CD14-positive monocyte (primary cell): ENCODE measurements at regions not wholly inside any gene's neighbourhood (a gene's known extent, or its start where the extent isn't known, plus 50 kb on each side); places are given as distances from the start of the nearest gene placed in this dataset.

Experiments used
- DNase-seq, 3 donors: peaks; one replicate each; pipeline ENCODE4 v3.0.0-alpha.2; 2011 to 2022
- H2AFZ ChIP-seq: 2 replicates; pipeline ENCODE4 v1.6.0; 2012; ENCODE audit warnings: mild to moderate bottlenecking, low read depth, low read length, inconsistent platforms; ENCODE audit not compliant: insufficient read depth, poor library complexity, severe bottlenecking
- H3K27ac ChIP-seq, 2 donors: 1 replicate in 1 of 2; 2 replicates in 1 of 2; pipeline ENCODE4 v1.5.1; 2012 to 2013; ENCODE audit warnings: low read length in 2 of 2, control low read depth in 1 of 2, inconsistent platforms in 1 of 2, low read depth in 1 of 2, mild to moderate bottlenecking in 1 of 2
- H3K27me3 ChIP-seq, 2 donors: one replicate each; pipeline versions ENCODE4 v1.6.0 to v1.6.1; 2011 to 2013; ENCODE audit warnings: low read length in 2 of 2; ENCODE audit not compliant: control insufficient read depth in 2 of 2, insufficient read depth in 2 of 2
- H3K36me3 ChIP-seq, 2 donors: replicated peaks in 1 of 2; 1 replicate in 1 of 2; 2 replicates in 1 of 2; pipeline versions ENCODE4 v1.5.1 to v1.6.1; 2012 to 2013; ENCODE audit warnings: low read length in 2 of 2, control low read depth in 1 of 2, inconsistent platforms in 1 of 2, mild to moderate bottlenecking in 1 of 2; ENCODE audit not compliant: insufficient read depth in 2 of 2, control insufficient read depth in 1 of 2
- H3K4me1 ChIP-seq, 2 donors: 1 replicate in 1 of 2; 2 replicates in 1 of 2; pipeline versions ENCODE4 v1.5.1 to v1.6.1; 2012 to 2013; ENCODE audit warnings: low read length in 2 of 2, control low read depth in 1 of 2, inconsistent platforms in 1 of 2, mild to moderate bottlenecking in 1 of 2, moderate library complexity in 1 of 2; ENCODE audit not compliant: insufficient read depth in 2 of 2, control insufficient read depth in 1 of 2
- H3K4me2 ChIP-seq: replicated peaks from 2 replicates; pipeline ENCODE3; 2012; ENCODE audit warnings: low read length, moderate library complexity, mild to moderate bottlenecking; ENCODE audit not compliant: poor library complexity, severe bottlenecking; ENCODE audit errors: extremely low read depth
- H3K4me3 ChIP-seq, 3 experiments: fragments of 200-600 bp in 1 of 3; sonication (generic) in 1 of 3; replicated peaks in 1 of 3; 1 replicate in 2 of 3; 2 replicates in 1 of 3; pipeline ENCODE4 v1.5.1; 2011 to 2013; ENCODE audit warnings: low read length in 3 of 3, mild to moderate bottlenecking in 3 of 3, control low read depth in 2 of 3, low read depth in 2 of 3, inconsistent platforms in 1 of 3, moderate library complexity in 1 of 3
- H3K79me2 ChIP-seq: 2 replicates; pipeline ENCODE4 v1.6.0; 2012; ENCODE audit warnings: mild to moderate bottlenecking, control low read depth, inconsistent platforms, low read length, moderate library complexity; ENCODE audit not compliant: insufficient read depth
- H3K9ac ChIP-seq: 2 replicates; pipeline ENCODE4 v1.6.0; 2017; ENCODE audit warnings: low read length, mild to moderate bottlenecking; ENCODE audit not compliant: insufficient read depth, poor library complexity, severe bottlenecking
- H3K9me3 ChIP-seq, 2 donors: replicated peaks in 1 of 2; 1 replicate in 1 of 2; 2 replicates in 1 of 2; pipeline versions ENCODE4 v1.5.1 to v1.6.1; 2012 to 2013; ENCODE audit warnings: low read length in 2 of 2, control low read depth in 1 of 2; ENCODE audit not compliant: control insufficient read depth in 1 of 2, insufficient read depth in 1 of 2
- H4K20me1 ChIP-seq: 2 replicates; pipeline ENCODE4 v1.6.0; 2012; ENCODE audit warnings: mild to moderate bottlenecking, low read length, control low read depth, moderate library complexity; ENCODE audit not compliant: insufficient read depth
- H3K27ac Mint-ChIP-seq, 7 donors: one replicate each; pipeline ENCODE4 v1.8.0; 2020; ENCODE audit warnings: mild to moderate bottlenecking in 7 of 7, mixed read lengths in 7 of 7, moderate library complexity in 6 of 7, inconsistent platforms in 2 of 7
- H3K27me3 Mint-ChIP-seq, 3 donors: one replicate each; pipeline ENCODE4 v1.8.0; 2021 to 2022; ENCODE audit warnings: low read depth in 3 of 3, mild to moderate bottlenecking in 3 of 3, mixed read lengths in 3 of 3, moderate library complexity in 3 of 3, inconsistent platforms in 1 of 3
- H3K36me3 Mint-ChIP-seq, 2 donors: one replicate each; pipeline ENCODE4 v1.8.0; 2020; ENCODE audit warnings: mixed read lengths in 2 of 2, inconsistent platforms in 1 of 2, mild to moderate bottlenecking in 1 of 2
- H3K4me1 Mint-ChIP-seq: one replicate; pipeline ENCODE4 v1.8.0; 2020; ENCODE audit warnings: mild to moderate bottlenecking, mixed read lengths
- H3K4me3 Mint-ChIP-seq, 2 donors: one replicate each; pipeline ENCODE4 v1.8.0; 2020; ENCODE audit warnings: mild to moderate bottlenecking in 2 of 2, mixed read lengths in 2 of 2, moderate library complexity in 1 of 2
- H3K9me3 Mint-ChIP-seq, 7 donors: one replicate each; pipeline ENCODE4 v1.8.0; 2020 to 2022; ENCODE audit warnings: mixed read lengths in 7 of 7, mild to moderate bottlenecking in 6 of 7, moderate library complexity in 6 of 7, inconsistent platforms in 2 of 7
- CTCF ChIP-seq: fragments of 200-600 bp; IDR thresholded peaks from one replicate; pipeline ENCODE4 v1.8.0; 2022; ENCODE audit warnings: antibody characterized with exemption, mild to moderate bottlenecking
- WGBS: methylation state at CpG from one replicate; pipeline ENCODE4 v1.1.5; 2013; ENCODE audit warnings: missing lambda C conversion rate; ENCODE audit not compliant: insufficient coverage; 5-methylcytosine and 5-hydroxymethylcytosine counted together
- intact Hi-C, 2 donors: fragments of 100-400 bp; cut with micrococcal nuclease; formaldehyde crosslinking; loops; one replicate each; pipeline versions ENCODE4 v1.15.0 to v1.15.1; 2023

DNA sequence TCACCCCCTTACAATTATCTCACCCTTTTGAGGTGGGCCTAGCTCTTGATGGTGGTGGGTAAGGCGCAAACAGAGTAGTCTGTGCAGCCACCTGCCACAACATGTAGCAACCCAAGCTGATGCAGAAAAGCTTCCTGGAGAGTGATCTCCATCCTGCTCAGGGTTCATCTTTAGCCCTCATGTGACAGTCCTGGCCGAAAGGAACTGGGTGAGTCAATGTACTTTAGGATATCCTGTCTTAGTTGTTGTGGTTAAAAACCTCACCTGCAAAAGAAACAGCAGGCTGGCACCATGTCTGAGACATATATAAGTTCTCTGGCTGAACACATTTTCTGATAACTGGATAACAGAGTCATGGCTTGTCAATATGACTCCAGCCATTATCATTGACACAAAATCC, 183.5 kb upstream of the CPHXL start:
- no peaks in the 10 kb centered on the region for H3K36me3 Mint-ChIP-seq
- no peak for TF ChIP-seq CTCF
- peaks cover 0 to 3% (median 0%) of the 10 kb centered on the region in 7 donors for H3K9me3 Mint-ChIP-seq
- no peaks in the 10 kb centered on the region for H3K9me3 ChIP-seq
- WGBS: no CpG with 5 or more reads among the region's 2 CpGs
- H3K79me2 ChIP-seq: no peaks in the 10 kb centered on the region
- no peak overlapping the region for H3K27ac ChIP-seq
- no peak overlapping the region for H3K27ac Mint-ChIP-seq
- peaks cover 0 to 2% (median 0%) of the 10 kb centered on the region in 3 donors for H3K27me3 Mint-ChIP-seq
- no peaks in the 10 kb centered on the region for H4K20me1 ChIP-seq
- intact Hi-C loops: no loop called here
- H3K36me3 ChIP-seq: no peaks in the 10 kb centered on the region
- no peak overlapping the region for H3K4me3 Mint-ChIP-seq
- DNase-seq: no peak
- H2AFZ ChIP-seq: no peak overlapping the region
- no peaks in the 10 kb centered on the region for H3K27me3 ChIP-seq
- no peaks in the 10 kb centered on the region for H3K4me1 Mint-ChIP-seq
- H3K9ac ChIP-seq: no peak overlapping the region
- H3K4me1 ChIP-seq: no peaks in the 10 kb centered on the region
- H3K4me3 ChIP-seq: no peak overlapping the region
- H3K4me2 ChIP-seq: no peak overlapping the region

DNA sequence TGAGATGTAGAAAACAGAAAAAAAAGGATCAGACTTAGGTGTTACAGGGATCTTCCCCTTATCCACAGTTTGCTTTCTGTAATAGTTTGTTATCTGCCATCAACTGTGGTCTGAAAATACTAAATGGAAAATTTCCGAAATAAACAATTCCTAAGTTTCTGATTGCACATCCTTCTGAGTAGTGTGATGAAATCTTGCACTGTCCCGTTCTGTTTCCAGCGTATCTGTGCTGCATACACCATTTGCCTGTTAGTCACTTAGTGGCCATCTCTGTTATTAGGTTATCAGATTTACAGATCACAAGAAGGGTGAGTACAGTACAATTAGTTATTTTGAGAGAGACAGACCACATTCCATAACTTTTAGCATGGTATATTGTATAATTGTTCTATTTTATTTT, 185.6 kb upstream of the CPHXL start:
- no peaks in the 10 kb centered on the region for H3K4me1 ChIP-seq
- Mint-ChIP-seq H3K4me1 (no peaks in the 10 kb centered on the region), H3K36me3 (no peaks in the 10 kb centered on the region), H3K27ac (no peak overlapping the region), H3K4me3 (no peak overlapping the region), H3K9me3 (peaks cover 0 to 4% (median 0%) of the 10 kb centered on the region in 7 donors), H3K27me3 (peaks cover 0 to 2% (median 0%) of the 10 kb centered on the region in 3 donors)
- H3K27me3 ChIP-seq: no peaks in the 10 kb centered on the region
- no peak for DNase-seq
- no peak for TF ChIP-seq CTCF
- H3K4me2 ChIP-seq: no peak overlapping the region
- H3K9me3 ChIP-seq: no peaks in the 10 kb centered on the region
- H3K27ac ChIP-seq: no peak overlapping the region
- H3K9ac ChIP-seq: no peak overlapping the region
- no peaks in the 10 kb centered on the region for H3K36me3 ChIP-seq
- H4K20me1 ChIP-seq: no peaks in the 10 kb centered on the region
- no peaks in the 10 kb centered on the region for H3K79me2 ChIP-seq
- H2AFZ ChIP-seq: no peak overlapping the region
- intact Hi-C loops: no loop called here
- H3K4me3 ChIP-seq: no peak overlapping the region
- WGBS: 100% methylated on average over 1 of the region's 3 CpGs
